CD4-positive, alpha-beta memory T cell (primary cell): ENCODE measurements at regions not wholly inside any gene's neighbourhood (a gene's known extent, or its start where the extent isn't known, plus 50 kb on each side); places are given as distances from the start of the nearest gene placed in this dataset.
"Not testable (repeated sequence)": the region's sequence is repeated elsewhere in the genome, so short reads cannot be mapped to it uniquely, and the experiment has no call there.

Experiments used
- CTCF ChIA-PET: fragments of 350-600 bp; sonication (Branson Sonifier 250); formaldehyde crosslinking; loops from one replicate; lab custom pipeline; 2021; ENCODE audit warnings: inconsistent platforms; ENCODE audit not compliant: partially characterized antibody; lab: Charles Lee
- POLR2A ChIA-PET: fragments of 350-600 bp; sonication (Branson Sonifier 250); formaldehyde crosslinking; loops from one replicate; lab custom pipeline; 2021; ENCODE audit not compliant: partially characterized antibody; lab: Charles Lee
- DNase-seq, 5 donors: peaks; one replicate each; pipeline versions ENCODE4 v3.0.0 to v3.0.0-alpha.2; 2020 to 2022; ENCODE audit warnings: mixed read lengths in 1 of 5
- H3K27ac ChIP-seq: one replicate; pipeline ENCODE4 v1.7.0; 2013; ENCODE audit warnings: low read depth, low read length
- H3K27me3 ChIP-seq: 2 replicates; pipeline ENCODE4 v1.7.0; 2013; ENCODE audit warnings: mild to moderate bottlenecking, low read length, moderate library complexity; ENCODE audit not compliant: insufficient read depth
- H3K36me3 ChIP-seq: 2 replicates; pipeline ENCODE4 v1.7.0; 2013; ENCODE audit warnings: mild to moderate bottlenecking, low read length, moderate library complexity; ENCODE audit not compliant: insufficient read depth
- H3K4me1 ChIP-seq: 2 replicates; pipeline ENCODE4 v1.7.0; 2013; ENCODE audit warnings: mild to moderate bottlenecking, low read length, moderate library complexity; ENCODE audit not compliant: insufficient read depth
- H3K4me3 ChIP-seq, 2 donors: one replicate each; pipeline ENCODE4 v1.7.0; 2013; ENCODE audit warnings: low read length in 2 of 2, mild to moderate bottlenecking in 1 of 2
- H3K9me3 ChIP-seq, 2 donors: one replicate each; pipeline ENCODE4 v1.7.0; 2013; ENCODE audit warnings: low read length in 2 of 2, control low read depth in 1 of 2; ENCODE audit not compliant: control insufficient read depth in 1 of 2
- H3K27ac Mint-ChIP-seq, 7 donors: one replicate each; pipeline ENCODE4 v1.8.0; 2020 to 2021; ENCODE audit warnings: mixed read lengths in 7 of 7, mild to moderate bottlenecking in 6 of 7, inconsistent platforms in 3 of 7, moderate library complexity in 3 of 7
- H3K27me3 Mint-ChIP-seq, 2 donors: one replicate each; pipeline ENCODE4 v1.8.0; 2020 to 2021; ENCODE audit warnings: mixed read lengths in 2 of 2
- H3K36me3 Mint-ChIP-seq, 2 donors: one replicate each; pipeline ENCODE4 v1.8.0; 2020 to 2021; ENCODE audit warnings: mixed read lengths in 2 of 2, inconsistent platforms in 1 of 2, mild to moderate bottlenecking in 1 of 2
- H3K4me1 Mint-ChIP-seq, 4 donors: one replicate each; pipeline ENCODE4 v1.8.0; 2020 to 2021; ENCODE audit warnings: mixed read lengths in 4 of 4, mild to moderate bottlenecking in 1 of 4
- H3K4me3 Mint-ChIP-seq, 8 donors: one replicate each; pipeline ENCODE4 v1.8.0; 2020 to 2021; ENCODE audit warnings: mixed read lengths in 8 of 8, mild to moderate bottlenecking in 7 of 8, moderate library complexity in 6 of 8, inconsistent platforms in 3 of 8
- H3K9me3 Mint-ChIP-seq, 8 donors: one replicate each; pipeline ENCODE4 v1.8.0; 2020 to 2021; ENCODE audit warnings: mixed read lengths in 8 of 8, mild to moderate bottlenecking in 5 of 8, inconsistent platforms in 3 of 8, moderate library complexity in 1 of 8
- intact Hi-C: fragments of 100-400 bp; cut with micrococcal nuclease; formaldehyde crosslinking; loops from one replicate; pipeline ENCODE4 v1.15.1; 2023

GRCh38 chr16:17031484-17032268, 439.1 kb downstream of the XYLT1 start:
- POLR2A ChIA-PET, result interaction anchor here (1.1 kb wide), 1 partner anchor 9 kb away, joined by 8 read pairs; no protein-coding TSS in a partner anchor
- no peaks in the 10 kb centered on the region for H3K27me3 Mint-ChIP-seq
- intact Hi-C loops, result no loop called here

GRCh38 chr16:17032332-17032731, 438.4 kb downstream of the XYLT1 start:
- peaks cover 4 to 9% (median 6%) of the 10 kb centered on the region in 4 donors for H3K4me1 Mint-ChIP-seq
- H3K36me3 ChIP-seq, result no peaks in the 10 kb centered on the region
- H3K4me3 ChIP-seq, result no peak overlapping the region
- no peaks in the 10 kb centered on the region for H3K27me3 ChIP-seq
- DNase-seq, result no peak
- peaks cover 0 to 19% (median 9%) of the 10 kb centered on the region in 8 donors for H3K9me3 Mint-ChIP-seq
- H3K4me3 Mint-ChIP-seq, result no peak overlapping the region
- H3K27ac ChIP-seq, result no peak overlapping the region
- peaks cover 5 to 19% of the 10 kb centered on the region in 2 donors for H3K36me3 Mint-ChIP-seq
- H3K9me3 ChIP-seq, result no peaks in the 10 kb centered on the region
- H3K4me1 ChIP-seq, result peaks cover 4% of the 10 kb centered on the region
- CTCF ChIA-PET, result no interaction called here
- POLR2A ChIA-PET, result interaction anchor here (1.1 kb wide), 1 partner anchor 8 kb away, joined by 8 read pairs; no protein-coding TSS in a partner anchor
- intact Hi-C loops, result no loop called here
- no peak overlapping the region for H3K27ac Mint-ChIP-seq
- no peaks in the 10 kb centered on the region for H3K27me3 Mint-ChIP-seq

More at GRCh38 chr16:17031484-17032268, 439.1 kb downstream of the XYLT1 start:
- Histone ChIP-seq H3K4me1 (peaks cover 11% of the 10 kb centered on the region), H3K27me3 (no peaks in the 10 kb centered on the region), H3K9me3 (no peaks in the 10 kb centered on the region), H3K4me3 (no peak overlapping the region), H3K36me3 (no peaks in the 10 kb centered on the region), H3K27ac (no peak overlapping the region)
- DNase-seq, result no peak
- no peak overlapping the region for H3K27ac Mint-ChIP-seq
- CTCF ChIA-PET, result no interaction called here
- no peak overlapping the region for H3K4me3 Mint-ChIP-seq
- peaks cover 8 to 15% (median 12%) of the 10 kb centered on the region in 4 donors for H3K4me1 Mint-ChIP-seq
- peaks cover 8 to 19% of the 10 kb centered on the region in 2 donors for H3K36me3 Mint-ChIP-seq
- H3K9me3 Mint-ChIP-seq, result peaks cover 0 to 19% (median 9%) of the 10 kb centered on the region in 8 donors

GRCh38 chr16:17034477-17035252, 436.1 kb downstream of the XYLT1 start:
- Mint-ChIP-seq H3K4me3 (no peak overlapping the region), H3K27ac (no peak overlapping the region), H3K4me1 (no peaks in the 10 kb centered on the region), H3K9me3 (peaks cover 0 to 11% (median 5%) of the 10 kb centered on the region in 8 donors), H3K27me3 (no peaks in the 10 kb centered on the region), H3K36me3 (peaks cover 5 to 11% of the 10 kb centered on the region in 2 donors)
- Histone ChIP-seq H3K36me3 (no peaks in the 10 kb centered on the region), H3K27ac (no peak overlapping the region), H3K4me3 (no peak overlapping the region), H3K4me1 (no peaks in the 10 kb centered on the region), H3K9me3 (no peaks in the 10 kb centered on the region), H3K27me3 (no peaks in the 10 kb centered on the region)
- intact Hi-C loops, result no loop called here
- no peak for DNase-seq
- CTCF ChIA-PET, result no interaction called here
- POLR2A ChIA-PET, result no interaction called here

GRCh38 chr16:17037499-17037898, 433.3 kb downstream of the XYLT1 start:
- H3K27me3 ChIP-seq, result no peaks in the 10 kb centered on the region
- no peak overlapping the region for H3K27ac ChIP-seq
- H3K4me1 Mint-ChIP-seq, result no peaks in the 10 kb centered on the region
- H3K4me3 ChIP-seq, result no peak overlapping the region
- no peak overlapping the region for H3K27ac Mint-ChIP-seq
- ChIA-PET CTCF (no interaction called here), POLR2A (no interaction called here)
- peaks cover 0 to 6% (median 2%) of the 10 kb centered on the region in 8 donors for H3K9me3 Mint-ChIP-seq
- no peak overlapping the region for H3K4me3 Mint-ChIP-seq
- H3K36me3 Mint-ChIP-seq, result peaks cover 1 to 5% of the 10 kb centered on the region in 2 donors
- intact Hi-C loops, result no loop called here
- H3K4me1 ChIP-seq, result no peaks in the 10 kb centered on the region
- H3K9me3 ChIP-seq, result no peaks in the 10 kb centered on the region
- no peaks in the 10 kb centered on the region for H3K36me3 ChIP-seq
- no peaks in the 10 kb centered on the region for H3K27me3 Mint-ChIP-seq
- DNase-seq, result no peak

GRCh38 chr16:17038415-17038814, 432.3 kb downstream of the XYLT1 start:
- H3K4me1 ChIP-seq, result no peaks in the 10 kb centered on the region
- H3K36me3 ChIP-seq, result no peaks in the 10 kb centered on the region
- Mint-ChIP-seq H3K4me1 (no peaks in the 10 kb centered on the region), H3K9me3 (peaks cover 0 to 6% (median 2%) of the 10 kb centered on the region in 8 donors), H3K36me3 (peaks cover 0 to under 1% of the 10 kb centered on the region in 2 donors), H3K27me3 (no peaks in the 10 kb centered on the region), H3K27ac (no peak overlapping the region), H3K4me3 (no peak overlapping the region)
- no peak overlapping the region for H3K27ac ChIP-seq
- intact Hi-C loops, result no loop called here
- no peak overlapping the region for H3K4me3 ChIP-seq
- no peak for DNase-seq
- ChIA-PET CTCF (no interaction called here), POLR2A (no interaction called here)
- no peaks in the 10 kb centered on the region for H3K9me3 ChIP-seq
- H3K27me3 ChIP-seq, result no peaks in the 10 kb centered on the region

- POLR2A ChIA-PET, H3K4me1 Mint-ChIP-seq, H3K27ac ChIP-seq, H3K27ac Mint-ChIP-seq, H3K4me3 Mint-ChIP-seq, H3K36me3 ChIP-seq, H3K4me1 ChIP-seq, H3K27me3 Mint-ChIP-seq, intact Hi-C loops, H3K4me3 ChIP-seq, H3K27me3 ChIP-seq, DNase-seq, CTCF ChIA-PET, H3K9me3 ChIP-seq: not testable (repeated sequence)
- Mint-ChIP-seq H3K36me3 (peaks cover 7 to 13% of the 10 kb centered on the region in 2 donors), H3K9me3 (peaks cover 2 to 31% (median 23%) of the 10 kb centered on the region in 8 donors)
Measured at GRCh38 chr16:17049109-17049508, 421.7 kb downstream of the XYLT1 start.

GRCh38 chr16:17050468-17050867, 420.3 kb downstream of the XYLT1 start:
- no peaks in the 10 kb centered on the region for H3K9me3 ChIP-seq
- H3K27ac Mint-ChIP-seq, result no peak overlapping the region
- no peaks in the 10 kb centered on the region for H3K4me1 ChIP-seq
- H3K4me1 Mint-ChIP-seq, result peaks cover 0 to 4% (median 1%) of the 10 kb centered on the region in 4 donors
- CTCF ChIA-PET, result no interaction called here
- no peaks in the 10 kb centered on the region for H3K36me3 ChIP-seq
- DNase-seq, result no peak
- intact Hi-C loops, result no loop called here
- peaks cover 2 to 31% (median 24%) of the 10 kb centered on the region in 8 donors for H3K9me3 Mint-ChIP-seq
- H3K27me3 Mint-ChIP-seq, result peaks cover 0 to 3% of the 10 kb centered on the region in 2 donors
- POLR2A ChIA-PET, result no interaction called here
- H3K27me3 ChIP-seq, result no peaks in the 10 kb centered on the region
- no peak overlapping the region for H3K4me3 ChIP-seq
- peaks cover 7 to 13% of the 10 kb centered on the region in 2 donors for H3K36me3 Mint-ChIP-seq
- H3K4me3 Mint-ChIP-seq, result no peak overlapping the region
- H3K27ac ChIP-seq, result no peak overlapping the region
